GM12878 (cell line): ENCODE measurements at regions not wholly inside any gene's neighbourhood (a gene's known extent, or its start where the extent isn't known, plus 50 kb on each side); places are given as distances from the start of the nearest gene placed in this dataset.

Source experiments
- ATAC-seq: fragments of 200-7000 bp; cut with Tn5 transposase; 3 replicates; pipeline ENCODE4 v1.9.1; 2020; ENCODE audit warnings: mild to moderate bottlenecking, moderate library complexity
- BruUV-seq: library from RNA; stranded (reverse); fragments of 400-500 nt; replicated peaks from 2 replicates; lab custom pipeline; 2021; lab: Mats Ljungman, UMichigan
- CTCF ChIA-PET: fragments of 300-600 bp; sonication (Branson Sonifier 250); formaldehyde crosslinking; extraction: SDS; loops from one replicate; lab custom pipeline; 2021; ENCODE audit warnings: inconsistent platforms; lab: Yijun Ruan, JAX
- POLR2A ChIA-PET: fragments of 350-600 bp; formaldehyde crosslinking; extraction: SDS; loops from one replicate; lab custom pipeline; 2021; ENCODE audit warnings: inconsistent platforms; lab: Charles Lee
- RAD21 ChIA-PET: fragments of 300-600 bp; sonication (Branson Sonifier 250); formaldehyde crosslinking; loops from one replicate; lab custom pipeline; 2023; ENCODE audit warnings: antibody characterized with exemption; ENCODE audit not compliant: unreplicated experiment; lab: Charles Lee
- SMC1A ChIA-PET: fragments of 300-600 bp; sonication (Branson Sonifier 250); formaldehyde crosslinking; loops from one replicate; lab custom pipeline; 2023; ENCODE audit not compliant: unreplicated experiment, uncharacterized antibody; lab: Charles Lee
- DNase-seq: peaks from one replicate; pipeline ENCODE4 v3.0.0-alpha.2; 2011; ENCODE audit warnings: low read depth, low spot score
- FAIRE-seq: peaks from 3 replicates; lab custom pipeline; 2011; peaks lifted over from hg19 to GRCh38; lab: Jason Lieb, UNC
- H2AFZ ChIP-seq: 2 replicates; pipeline ENCODE4 v1.6.0; 2011; ENCODE audit warnings: low read depth, low read length, control low read depth; ENCODE audit not compliant: control insufficient read depth
- H3K27ac ChIP-seq: 2 replicates; pipeline ENCODE4 v1.5.1; 2011; ENCODE audit warnings: control low read depth; ENCODE audit not compliant: control insufficient read depth, insufficient read depth
- H3K27me3 ChIP-seq, 2 experiments: replicated peaks in 1 of 2; 2 replicates each; pipeline versions ENCODE4 v1.6.0 to v1.6.1; 2011; ENCODE audit warnings: low read length in 1 of 2; ENCODE audit not compliant: control insufficient read depth in 2 of 2, insufficient read depth in 2 of 2
- H3K36me3 ChIP-seq, 2 experiments: 2 replicates each; pipeline ENCODE4 v1.5.1; 2011; ENCODE audit warnings: low read length in 1 of 2; ENCODE audit not compliant: control insufficient read depth in 2 of 2, insufficient read depth in 2 of 2
- H3K4me1 ChIP-seq: 2 replicates; pipeline ENCODE4 v1.6.1; 2011; ENCODE audit warnings: mild to moderate bottlenecking, low read length, moderate library complexity, mixed read lengths; ENCODE audit not compliant: control insufficient read depth, insufficient read depth
- H3K4me2 ChIP-seq: 2 replicates; pipeline ENCODE4 v1.6.0; 2011; ENCODE audit warnings: control low read depth; ENCODE audit not compliant: control insufficient read depth, insufficient read depth
- H3K4me3 ChIP-seq: fragments of 200-600 bp; sonication (generic); 2 replicates; pipeline ENCODE4 v1.5.1; 2016
- H3K79me2 ChIP-seq: 2 replicates; pipeline ENCODE4 v1.6.0; 2011; ENCODE audit warnings: low read length; ENCODE audit not compliant: control insufficient read depth, insufficient read depth
- H3K9ac ChIP-seq: 2 replicates; pipeline ENCODE4 v1.8.0; 2011; ENCODE audit warnings: low read length, control low read depth, mixed read lengths; ENCODE audit not compliant: control insufficient read depth, insufficient read depth
- H3K9me3 ChIP-seq: replicated peaks from 3 replicates; pipeline ENCODE4 v1.5.1; 2011; ENCODE audit warnings: mild to moderate bottlenecking, low read length; ENCODE audit not compliant: control insufficient read depth, insufficient read depth
- H4K20me1 ChIP-seq: 2 replicates; pipeline ENCODE4 v1.6.0; 2011; ENCODE audit not compliant: control insufficient read depth, insufficient read depth
- BRCA1 ChIP-seq: IDR thresholded peaks from 2 replicates; pipeline ENCODE4 v1.6.1; 2011; ENCODE audit warnings: low read depth, low read length, improper control_type of control experiment
- FOXM1 ChIP-seq: IDR thresholded peaks from 2 replicates; pipeline ENCODE4 v1.6.1; 2012; ENCODE audit warnings: low read depth, mild to moderate bottlenecking, inconsistent platforms, low read length, moderate library complexity
- IRF4 ChIP-seq: IDR thresholded peaks from 2 replicates; pipeline ENCODE4 v1.6.1; 2011; ENCODE audit warnings: low read depth, low read length
- MEF2A ChIP-seq: IDR thresholded peaks from 2 replicates; pipeline ENCODE4 v1.6.1; 2011; ENCODE audit warnings: low read depth, mild to moderate bottlenecking, low read length, moderate library complexity; ENCODE audit not compliant: insufficient read depth
- MTA3 ChIP-seq: IDR thresholded peaks from 2 replicates; pipeline ENCODE4 v1.6.1; 2012; ENCODE audit warnings: low read length, inconsistent platforms, borderline replicate concordance
- RAD51 ChIP-seq: fragments of 450-650 bp; IDR thresholded peaks from 2 replicates; pipeline ENCODE4 v1.6.1; 2016; ENCODE audit warnings: moderate library complexity, mild to moderate bottlenecking, inconsistent platforms
- TCF3 ChIP-seq: IDR thresholded peaks from 2 replicates; pipeline ENCODE4 v1.6.1; 2012; ENCODE audit warnings: low read depth, mild to moderate bottlenecking, low read length, borderline replicate concordance; ENCODE audit not compliant: insufficient read depth
- WGBS: methylation state at CpG from one replicate; pipeline ENCODE4 v1.1.6; 2016; ENCODE audit warnings: low lambda C conversion rate; ENCODE audit not compliant: insufficient replicate concordance, insufficient coverage; ENCODE audit errors: missing lambda C conversion rate; 5-methylcytosine and 5-hydroxymethylcytosine counted together
- in situ Hi-C: fragments of 300-500 bp; cut with MboI; formaldehyde crosslinking; loops from 9 replicates; pipeline ENCODE4 v1.14.3; 2018; ENCODE audit warnings: mixed read lengths
- intact Hi-C: fragments of 100-400 bp; cut with micrococcal nuclease; formaldehyde crosslinking; loops from one replicate; pipeline ENCODE4 v1.14.2; 2022; ENCODE audit not compliant: unreplicated experiment

GRCh38 chr6:135117413-135117968 is 62.9 kb upstream of the HBS1L start (continued):
- TF ChIP-seq MTA3 (no peak), FOXM1 (peak; percentile 84), IRF4 (peak; percentile 69; the same call in 1 of the 2 replicates), MEF2A (0 out of 2 replicates have a peak, but pooled peaks have one; percentile 49), TCF3 (no peak)

- CTCF ChIA-PET, result interaction anchor here (0.7 to 2.5 kb wide), 3 partner anchors 9 to 60 kb away, joined by 5 to 15 read pairs (median 7); no protein-coding TSS in a partner anchor
- peak overlapping the region; percentile 10 for H2AFZ ChIP-seq
- intact Hi-C loops, result loop anchor here (10.0 kb wide), 1 partner anchor 112 kb away; no protein-coding TSS in a partner anchor
These were observed 61.9 kb upstream of the HBS1L start for GRCh38 chr6:135116571-135116970.

More at GRCh38 chr6:135116571-135116970, 61.9 kb upstream of the HBS1L start:
- no peak for TF ChIP-seq BRCA1
- 0 out of 2 replicates have a peak, but pooled peaks have one; percentile 7 for TF ChIP-seq RAD51
- H3K4me3 ChIP-seq, result no peak overlapping the region
- no peaks in the 10 kb centered on the region for H3K79me2 ChIP-seq
- in situ Hi-C loops, result no loop called here
- ChIA-PET SMC1A (interaction anchor here (0.9 to 4.1 kb wide), 3 partner anchors 12 to 61 kb away, joined by 4 to 24 read pairs (median 6); partner anchors contain the start of gene HBS1L), POLR2A (no interaction called here), RAD21 (interaction anchor here (4.7 kb wide), 1 partner anchor 30 kb away, joined by 25 read pairs; no protein-coding TSS in a partner anchor)
- H3K4me1 ChIP-seq, result peaks cover 38% of the 10 kb centered on the region
- DNase-seq (no peak), ATAC-seq (no peak), FAIRE-seq (no peak)
- H3K27me3 ChIP-seq, result no peaks in the 10 kb centered on the region
- WGBS, result 46% methylated on average over 5 of the region's 5 CpGs
- H3K27ac ChIP-seq, result peak overlapping the region; percentile 2; the same call in 1 of the 2 replicates
- H3K9me3 ChIP-seq, result no peaks in the 10 kb centered on the region; the same call in 1 of the 3 replicates
- H3K9ac ChIP-seq, result no peak overlapping the region
- H4K20me1 ChIP-seq, result no peaks in the 10 kb centered on the region
- H3K4me2 ChIP-seq, result peak overlapping the region; percentile 45
- BruUV-seq, result no TSS peak
- no peaks in the 10 kb centered on the region for H3K36me3 ChIP-seq
